Smooth muscle cell (in vitro differentiated cells): ENCODE measurements at regions not wholly inside any gene's neighbourhood (a gene's known extent, or its start where the extent isn't known, plus 50 kb on each side); places are given as distances from the start of the nearest gene placed in this dataset.
"Not testable (repeated sequence)": the region's sequence is repeated elsewhere in the genome, so short reads cannot be mapped to it uniquely, and the experiment has no call there.

Source experiments
- DNase-seq: peaks from one replicate; lab custom pipeline; 2025; ENCODE audit not compliant: unreplicated experiment; lab: John Stamatoyannopoulos, UW
- H2AFZ ChIP-seq: fragments of 200-600 bp; sonication (generic); 2 replicates; pipeline ENCODE4 v1.6.0; 2016; ENCODE audit warnings: antibody characterized with exemption, low read depth, mild to moderate bottlenecking
- H3F3A ChIP-seq: fragments of 200-600 bp; sonication (generic); 2 replicates; pipeline ENCODE4 v1.6.0; 2017; ENCODE audit warnings: antibody characterized with exemption, low read depth
- H3K27ac ChIP-seq: fragments of 200-600 bp; sonication (generic); 2 replicates; pipeline ENCODE4 v1.5.1; 2016; ENCODE audit warnings: low read depth, mild to moderate bottlenecking
- H3K27me3 ChIP-seq: fragments of 200-600 bp; sonication (generic); 2 replicates; pipeline ENCODE4 v1.6.1; 2016; ENCODE audit warnings: low read depth, mild to moderate bottlenecking
- H3K36me3 ChIP-seq: fragments of 200-600 bp; sonication (generic); 2 replicates; pipeline ENCODE4 v1.5.1; 2016; ENCODE audit warnings: low read depth
- H3K4me1 ChIP-seq: fragments of 200-600 bp; sonication (generic); 2 replicates; pipeline ENCODE4 v1.5.1; 2016; ENCODE audit warnings: low read depth
- H3K4me2 ChIP-seq: fragments of 200-600 bp; sonication (generic); 2 replicates; pipeline ENCODE4 v1.6.0; 2016; ENCODE audit warnings: mild to moderate bottlenecking
- H3K4me3 ChIP-seq: fragments of 200-600 bp; sonication (generic); 2 replicates; pipeline ENCODE4 v1.5.1; 2016; ENCODE audit warnings: mild to moderate bottlenecking
- H3K79me2 ChIP-seq: fragments of 200-600 bp; sonication (generic); 2 replicates; pipeline ENCODE4 v1.6.0; 2016; ENCODE audit warnings: low read depth, mild to moderate bottlenecking
- H3K9ac ChIP-seq: fragments of 200-600 bp; sonication (generic); 2 replicates; pipeline ENCODE4 v1.6.0; 2016; ENCODE audit warnings: low read depth
- H3K9me3 ChIP-seq: fragments of 200-600 bp; sonication (generic); replicated peaks from 2 replicates; pipeline ENCODE4 v1.5.1; 2016; ENCODE audit warnings: low read depth
- H4K20me1 ChIP-seq: fragments of 200-600 bp; sonication (generic); 2 replicates; pipeline ENCODE4 v1.6.0; 2016; ENCODE audit warnings: low read depth
- CTCF ChIP-seq: fragments of 200-600 bp; sonication (generic); IDR thresholded peaks from 2 replicates; pipeline ENCODE4 v1.5.1; 2017; ENCODE audit warnings: borderline replicate concordance, mild to moderate bottlenecking, antibody characterized with exemption; ENCODE audit not compliant: insufficient read depth, poor library complexity, severe bottlenecking
- WGBS: methylation state at CpG from one replicate; pipeline ENCODE4 v1.1.7; 2016; ENCODE audit warnings: low lambda C conversion rate; 5-methylcytosine and 5-hydroxymethylcytosine counted together

GRCh38 chr2:47964277-47964676 lies 58.0 kb upstream of the FBXO11 start:
- Histone ChIP-seq H3K4me1 (no peaks in the 10 kb centered on the region), H3K79me2 (no peaks in the 10 kb centered on the region), H3K27me3 (peaks cover 6% of the 10 kb centered on the region), H3K27ac (no peak overlapping the region), H3F3A (no peaks in the 10 kb centered on the region), H3K9me3 (no peaks in the 10 kb centered on the region), H3K4me2 (no peak overlapping the region), H4K20me1 (no peaks in the 10 kb centered on the region), H2AFZ (no peak overlapping the region), H3K36me3 (no peaks in the 10 kb centered on the region), H3K4me3 (no peak overlapping the region), H3K9ac (no peak overlapping the region)
- DNase-seq = no peak
- TF ChIP-seq CTCF = no peak

GRCh38 chr2:47964722-47965434 lies 58.6 kb upstream of the FBXO11 start:
- H3K27ac ChIP-seq = no peak overlapping the region
- no peak for TF ChIP-seq CTCF
- no peak overlapping the region for H3K9ac ChIP-seq
- H4K20me1 ChIP-seq = no peaks in the 10 kb centered on the region
- no peak for DNase-seq
- H3K4me3 ChIP-seq = no peak overlapping the region
- H3K9me3 ChIP-seq = no peaks in the 10 kb centered on the region
- H3K27me3 ChIP-seq = peaks cover 6% of the 10 kb centered on the region
- H3K4me1 ChIP-seq = no peaks in the 10 kb centered on the region
- no peak overlapping the region for H3K4me2 ChIP-seq
- WGBS = 84% methylated on average over 8 of the region's 8 CpGs
- no peaks in the 10 kb centered on the region for H3F3A ChIP-seq
- H3K36me3 ChIP-seq = no peaks in the 10 kb centered on the region
- H2AFZ ChIP-seq = no peak overlapping the region
- no peaks in the 10 kb centered on the region for H3K79me2 ChIP-seq

GRCh38 chr2:47976728-47977127 lies 70.4 kb upstream of the FBXO11 start:
- H4K20me1 ChIP-seq, H3K27me3 ChIP-seq, DNase-seq, H3K4me1 ChIP-seq, H3K27ac ChIP-seq, H2AFZ ChIP-seq, H3K4me3 ChIP-seq, H3K36me3 ChIP-seq, H3K4me2 ChIP-seq, H3K79me2 ChIP-seq, H3K9ac ChIP-seq, H3F3A ChIP-seq, H3K9me3 ChIP-seq: not testable (repeated sequence)

DNA sequence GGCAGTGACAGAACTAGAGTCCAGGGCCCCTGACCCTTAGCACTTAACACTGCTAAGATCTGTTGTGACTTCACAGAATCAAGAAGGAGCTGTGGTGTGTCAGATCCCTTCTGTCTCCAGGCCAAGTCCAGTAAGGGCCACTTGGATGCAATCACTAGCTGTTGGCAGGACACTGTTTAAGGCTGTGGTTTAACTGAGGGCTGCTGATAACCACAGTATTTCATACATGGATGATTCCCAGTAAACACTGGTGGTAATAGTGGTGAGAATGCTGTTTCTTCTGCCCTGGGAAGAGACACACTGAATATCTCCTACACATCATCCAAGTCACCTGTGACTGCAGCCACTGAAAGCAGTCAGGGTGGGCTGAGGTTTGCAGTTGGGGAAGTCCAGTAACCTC lies 77.7 kb upstream of the FBXO11 start:
- Histone ChIP-seq H4K20me1 (no peaks in the 10 kb centered on the region), H3K4me3 (no peak overlapping the region), H3F3A (no peaks in the 10 kb centered on the region), H3K27ac (no peak overlapping the region), H3K4me1 (no peaks in the 10 kb centered on the region), H3K36me3 (no peaks in the 10 kb centered on the region), H2AFZ (no peak overlapping the region), H3K9ac (no peak overlapping the region), H3K79me2 (no peaks in the 10 kb centered on the region), H3K9me3 (no peaks in the 10 kb centered on the region), H3K4me2 (no peak overlapping the region), H3K27me3 (peaks cover 10% of the 10 kb centered on the region)
- no peak for DNase-seq
- TF ChIP-seq CTCF = no peak
